ENCODE measurements at regions not wholly inside any gene's neighbourhood (a gene's known extent, or its start where the extent isn't known, plus 50 kb on each side); places are given as distances from the start of the nearest gene placed in this dataset.
A peak's percentile ranks its signal among the peaks of the same experiment; 100 is the strongest.

GRCh38 chr2:168346725-168347477, 99.5 kb upstream of the STK39 start:
- intact Hi-C loops (cut with DNase I; ENCODE audit: low total_unique reads) = loop anchor here (10.0 kb wide), 2 partner anchors 418 to 568 kb away; no protein-coding TSS in a partner anchor
- peak overlapping the region; percentile 57 to 84 (median 79) for H3K27ac ChIP-seq
- no peaks in the 10 kb centered on the region for H3K36me3 ChIP-seq
- no peaks in the 10 kb centered on the region for H3K9me3 ChIP-seq
- peak; percentile 73 to 92 for DNase-seq
- TF ChIP-seq POLR2A (IDR thresholded peaks at IDR 0.05) (no peak), POLR2AphosphoS5 (IDR thresholded peaks at IDR 0.05) (no peak), EP300 (IDR thresholded peaks at IDR 0.05) (no peak), CTCF (IDR thresholded peaks at IDR 0.05) (peak in 6 of 7 experiments; percentile 55 to 86 (median 80))
- peak overlapping the region; percentile 44 to 49 (median 47) for H3K4me3 ChIP-seq
- H3K4me1 ChIP-seq = peaks cover 0 to 23% (median 20%) of the 10 kb centered on the region in 4 donors
- WGBS, 5 donors = 7 to 12% (median 8%) methylated on average over 13 of the region's 13 CpGs
- no peaks in the 10 kb centered on the region for H3K27me3 ChIP-seq

DNA sequence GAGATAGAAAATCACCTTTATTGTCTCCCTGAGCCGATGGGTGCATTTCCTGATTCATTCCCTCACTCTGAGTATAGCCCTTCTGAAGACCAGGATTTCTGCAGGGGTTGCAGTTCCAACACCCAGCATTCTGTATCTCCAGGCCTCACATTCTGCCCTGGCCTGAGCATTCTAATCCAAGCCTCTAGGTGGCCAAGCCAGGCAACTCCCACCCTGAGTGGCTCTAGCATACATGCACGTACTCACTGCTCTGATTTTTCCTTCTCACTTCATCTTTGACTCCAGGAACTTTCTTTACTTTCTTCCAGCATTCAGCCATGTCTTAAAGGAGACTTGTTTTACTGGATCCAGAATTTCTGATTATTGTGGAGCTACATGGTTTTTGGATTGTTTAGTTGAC, 100.7 kb upstream of the STK39 start:
- H3K9me3 ChIP-seq = no peaks in the 10 kb centered on the region
- peaks cover 0 to 23% (median 20%) of the 10 kb centered on the region in 4 donors for H3K4me1 ChIP-seq
- no peak overlapping the region for H3K4me3 ChIP-seq
- no peaks in the 10 kb centered on the region for H3K36me3 ChIP-seq
- TF ChIP-seq POLR2AphosphoS5 (IDR thresholded peaks at IDR 0.05) = no peak
- TF ChIP-seq CTCF (IDR thresholded peaks at IDR 0.05) = peak in 3 of 7 experiments; percentile 24 to 26 (median 26)
- no peak overlapping the region for H3K27ac ChIP-seq
- WGBS, 5 donors = 48 to 65% (median 60%) methylated on average over 2 of the region's 2 CpGs
- DNase-seq = peak; percentile 41 to 65
- intact Hi-C loops (cut with DNase I; ENCODE audit: low total_unique reads) = loop anchor here (10.0 kb wide), 2 partner anchors 417 to 567 kb away; no protein-coding TSS in a partner anchor
- no peaks in the 10 kb centered on the region for H3K27me3 ChIP-seq

GRCh38 chr2:168350380-168350779, 103.0 kb upstream of the STK39 start:
- DNase-seq = peak; percentile 42 to 43
- WGBS, 5 donors = 33 to 88% (median 44%) methylated on average over 2 of the region's 2 CpGs

GRCh38 chr2:168353251-168353650, 102.8 kb upstream of the CERS6 start:
- no peaks in the 10 kb centered on the region for H3K9me3 ChIP-seq
- DNase-seq = no peak
- H3K36me3 ChIP-seq = no peaks in the 10 kb centered on the region
- peaks cover 0 to 10% (median 9%) of the 10 kb centered on the region in 4 donors for H3K4me1 ChIP-seq
- WGBS, 5 donors = 64 to 91% (median 73%) methylated on average over 2 of the region's 2 CpGs
- no peak for TF ChIP-seq CTCF (IDR thresholded peaks at IDR 0.05)
- TF ChIP-seq POLR2A (IDR thresholded peaks at IDR 0.05) = no peak
- TF ChIP-seq EP300 (IDR thresholded peaks at IDR 0.05) = no peak
- TF ChIP-seq POLR2AphosphoS5 (IDR thresholded peaks at IDR 0.05) = no peak
- H3K27me3 ChIP-seq = no peaks in the 10 kb centered on the region
- H3K27ac ChIP-seq = no peak overlapping the region
- no peak overlapping the region for H3K4me3 ChIP-seq
- intact Hi-C loops (cut with DNase I; ENCODE audit: low total_unique reads) = no loop called here

More at GRCh38 chr2:168350380-168350779, 103.0 kb upstream of the STK39 start:
- no peak overlapping the region for H3K4me3 ChIP-seq
- no peaks in the 10 kb centered on the region for H3K27me3 ChIP-seq
- H3K36me3 ChIP-seq = no peaks in the 10 kb centered on the region
- H3K4me1 ChIP-seq = peaks cover 0 to 23% (median 20%) of the 10 kb centered on the region in 4 donors
- peak overlapping the region in 1 of 5 donors; percentile 0 for H3K27ac ChIP-seq
- intact Hi-C loops (cut with DNase I; ENCODE audit: low total_unique reads) = no loop called here
- no peaks in the 10 kb centered on the region for H3K9me3 ChIP-seq
- TF ChIP-seq EP300 (IDR thresholded peaks at IDR 0.05) (no peak), CTCF (IDR thresholded peaks at IDR 0.05) (no peak), POLR2A (IDR thresholded peaks at IDR 0.05) (no peak), POLR2AphosphoS5 (IDR thresholded peaks at IDR 0.05) (no peak)
